ENCODE measurements at regions not wholly inside any gene's neighbourhood (a gene's known extent, or its start where the extent isn't known, plus 50 kb on each side); places are given as distances from the start of the nearest gene placed in this dataset.

- TF ChIP-seq ZNF34 (CRISPR knock-in tag; IDR thresholded peaks at IDR 0.05; ENCODE audit: borderline replicate concordance) = no peak
- TF ChIP-seq NR2F2 (IDR thresholded peaks at IDR 0.05; ENCODE audit: borderline replicate concordance, low read depth) = no peak
Measured at GRCh38 chr1:199508653-199509052, 518.9 kb upstream of the NR5A2 start (continued).

GRCh38 chr1:199509456-199509855, 518.1 kb upstream of the NR5A2 start:
- no peak for DNase-seq (ENCODE audit: low spot score)
- Histone ChIP-seq H4K20me1 (ENCODE audit: insufficient read depth, low read length) (no peaks in the 10 kb centered on the region), H3K4me1 (ENCODE audit: insufficient read depth, low read length) (no peaks in the 10 kb centered on the region), H3K79me2 (ENCODE audit: insufficient read depth, low read length) (no peaks in the 10 kb centered on the region), H3K4me3 (replicated peaks in 1 of 3; ENCODE audit: insufficient read depth in 1 of 3, low read depth in 2 of 3, low read length in 3 of 3) (no peak overlapping the region), H3K4me2 (ENCODE audit: low read depth, low read length) (no peak overlapping the region), H2AFZ (ENCODE audit: low read length) (no peak overlapping the region), H3K27me3 (ENCODE audit: control insufficient read depth in 1 of 2, insufficient read depth in 2 of 2, low read length in 2 of 2) (no peaks in the 10 kb centered on the region), H3K9me3 (ENCODE audit: low read length) (no peaks in the 10 kb centered on the region), H3K27ac (ENCODE audit: extremely low read length, insufficient read depth, low read length) (no peak overlapping the region), H3K9ac (ENCODE audit: insufficient read depth, low read depth, low read length) (no peak overlapping the region), H3K36me3 (replicated peaks in 1 of 2; ENCODE audit: control insufficient read depth in 1 of 2, insufficient read depth in 2 of 2, low read length in 2 of 2) (no peaks in the 10 kb centered on the region)
- BruUV-seq (replicated peaks) = no TSS peak
- CTCF ChIA-PET (ENCODE audit: low intra/inter-chr PET ratio, low total read pairs) = no interaction called here
- in situ Hi-C loops (cut with HindIII; ENCODE audit: extremely low pct_ligation_motif_present, low pct_unique_long_range_greater_than_20kb) = no loop called here
- POLR2A ChIA-PET = no interaction called here
- intact Hi-C loops (cut with micrococcal nuclease; ENCODE audit: unreplicated experiment) = no loop called here
- 37% methylated on average over 2 of the region's 2 CpGs for WGBS (ENCODE audit: low lambda C conversion rate)
- no peak for ATAC-seq
- FAIRE-seq = no peak
- no peak for TF ChIP-seq CREBL2 (CRISPR knock-in tag; IDR thresholded peaks at IDR 0.05; ENCODE audit: borderline replicate concordance)
- no peak for TF ChIP-seq ELF3 (CRISPR knock-in tag; IDR thresholded peaks at IDR 0.05)
- TF ChIP-seq ZNF646 (CRISPR knock-in tag; IDR thresholded peaks at IDR 0.05) = no peak
